ENCODE measurements at regions not wholly inside any gene's neighbourhood (a gene's known extent, or its start where the extent isn't known, plus 50 kb on each side); places are given as distances from the start of the nearest gene placed in this dataset.
A peak's percentile ranks its signal among the peaks of the same experiment; 100 is the strongest.

DNA sequence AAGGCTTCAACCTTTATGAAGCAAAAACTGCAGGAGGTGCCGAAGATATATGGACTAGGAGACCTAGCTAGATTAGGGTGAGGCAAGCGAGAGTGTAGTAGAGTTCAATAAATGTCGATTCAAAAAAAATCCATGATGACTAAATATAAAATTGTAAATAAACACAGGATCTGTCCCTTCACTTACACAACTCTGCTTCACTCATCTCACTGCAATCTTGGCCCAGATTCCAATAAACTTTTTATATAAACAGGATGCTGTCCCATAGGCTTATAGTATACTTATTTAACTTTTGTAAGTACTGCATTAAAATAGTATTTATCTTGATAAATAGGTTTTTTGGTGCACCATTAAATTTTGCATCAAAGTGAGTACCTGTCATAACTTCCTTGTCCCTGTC is 648.4 kb upstream of the NRSN1 start:
- TF ChIP-seq, protein P1, sequence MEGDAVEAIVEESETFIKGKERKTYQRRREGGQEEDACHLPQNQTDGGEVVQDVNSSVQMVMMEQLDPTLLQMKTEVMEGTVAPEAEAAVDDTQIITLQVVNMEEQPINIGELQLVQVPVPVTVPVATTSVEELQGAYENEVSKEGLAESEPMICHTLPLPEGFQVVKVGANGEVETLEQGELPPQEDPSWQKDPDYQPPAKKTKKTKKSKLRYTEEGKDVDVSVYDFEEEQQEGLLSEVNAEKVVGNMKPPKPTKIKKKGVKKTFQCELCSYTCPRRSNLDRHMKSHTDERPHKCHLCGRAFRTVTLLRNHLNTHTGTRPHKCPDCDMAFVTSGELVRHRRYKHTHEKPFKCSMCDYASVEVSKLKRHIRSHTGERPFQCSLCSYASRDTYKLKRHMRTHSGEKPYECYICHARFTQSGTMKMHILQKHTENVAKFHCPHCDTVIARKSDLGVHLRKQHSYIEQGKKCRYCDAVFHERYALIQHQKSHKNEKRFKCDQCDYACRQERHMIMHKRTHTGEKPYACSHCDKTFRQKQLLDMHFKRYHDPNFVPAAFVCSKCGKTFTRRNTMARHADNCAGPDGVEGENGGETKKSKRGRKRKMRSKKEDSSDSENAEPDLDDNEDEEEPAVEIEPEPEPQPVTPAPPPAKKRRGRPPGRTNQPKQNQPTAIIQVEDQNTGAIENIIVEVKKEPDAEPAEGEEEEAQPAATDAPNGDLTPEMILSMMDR (conservative IDR thresholded peaks at IDR 0.05; ENCODE audit: low read depth, low read length): no peak
- TF ChIP-seq POLR2A (IDR thresholded peaks at IDR 0.05; ENCODE audit: low read depth, low read length) (no peak), FOS (IDR thresholded peaks at IDR 0.05; ENCODE audit: low read depth, low read length) (no peak), RAD21 (IDR thresholded peaks at IDR 0.05; ENCODE audit: low read length) (no peak), CEBPB (IDR thresholded peaks at IDR 0.05; ENCODE audit: low read depth, low read length) (0 out of 2 replicates have a peak, but pooled peaks have one; percentile 16), CHD1 (IDR thresholded peaks at IDR 0.05; ENCODE audit: low read depth, low read length) (no peak), MAZ (IDR thresholded peaks at IDR 0.05; ENCODE audit: borderline replicate concordance, low read depth, low read length) (no peak), SMC3 (IDR thresholded peaks at IDR 0.05; ENCODE audit: low read depth, low read length) (no peak)
- TF ChIP-seq, protein P2, sequence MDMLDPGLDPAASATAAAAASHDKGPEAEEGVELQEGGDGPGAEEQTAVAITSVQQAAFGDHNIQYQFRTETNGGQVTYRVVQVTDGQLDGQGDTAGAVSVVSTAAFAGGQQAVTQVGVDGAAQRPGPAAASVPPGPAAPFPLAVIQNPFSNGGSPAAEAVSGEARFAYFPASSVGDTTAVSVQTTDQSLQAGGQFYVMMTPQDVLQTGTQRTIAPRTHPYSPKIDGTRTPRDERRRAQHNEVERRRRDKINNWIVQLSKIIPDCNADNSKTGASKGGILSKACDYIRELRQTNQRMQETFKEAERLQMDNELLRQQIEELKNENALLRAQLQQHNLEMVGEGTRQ (IDR thresholded peaks at IDR 0.05; ENCODE audit: low read depth, low read length): no peak
